Right lobe of liver (tissue), 6 donors: ENCODE measurements at regions not wholly inside any gene's neighbourhood (a gene's known extent, or its start where the extent isn't known, plus 50 kb on each side); places are given as distances from the start of the nearest gene placed in this dataset.
"Not testable (repeated sequence)": the region's sequence is repeated elsewhere in the genome, so short reads cannot be mapped to it uniquely, and the experiment has no call there.

Experiments
- ATAC-seq, 4 donors: fragments of 200-7000 bp; cut with Tn5 transposase; one replicate each; pipeline ENCODE4 v1.9.1; 2020; ENCODE audit warnings: mild to moderate bottlenecking in 4 of 4, moderate library complexity in 4 of 4
- DNase-seq, 3 donors: peaks; one replicate each; pipeline ENCODE4 v3.0.0-alpha.2; 2020
- H3K27ac ChIP-seq, 3 donors: fragments of 200-600 bp; one replicate each; pipeline ENCODE4 v1.8.0; 2022
- H3K27me3 ChIP-seq, 2 donors: fragments of 200-600 bp; one replicate each; pipeline ENCODE4 v1.8.0; 2022
- H3K36me3 ChIP-seq, 4 donors: fragments of 200-600 bp; sonication (generic) in 1 of 4; one replicate each; pipeline versions ENCODE4 v1.5.1 to v1.8.0; 2017 to 2022; ENCODE audit warnings: control low read depth in 1 of 4
- H3K4me1 ChIP-seq, 4 donors: fragments of 200-600 bp; sonication (generic) in 1 of 4; one replicate each; pipeline versions ENCODE4 v1.5.1 to v1.8.0; 2017 to 2022; ENCODE audit warnings: control low read depth in 1 of 4
- H3K4me3 ChIP-seq, 3 donors: fragments of 200-600 bp; one replicate each; pipeline ENCODE4 v1.8.0; 2022
- H3K9me3 ChIP-seq, 4 donors: fragments of 200-600 bp; sonication (generic) in 1 of 4; one replicate each; pipeline versions ENCODE4 v1.5.1 to v1.8.0; 2017 to 2022; ENCODE audit warnings: control low read depth in 1 of 4
- CTCF ChIP-seq, 4 donors: fragments of 200-600 bp in 3 of 4; fragments of 450-650 bp in 1 of 4; IDR thresholded peaks; one replicate each; pipeline versions ENCODE4 v1.5.1 to v1.8.0; 2016 to 2022; ENCODE audit warnings: antibody characterized with exemption in 4 of 4, mild to moderate bottlenecking in 2 of 4
- POLR2A ChIP-seq: fragments of 450-650 bp; IDR thresholded peaks from one replicate; pipeline ENCODE4 v1.6.1; 2017; ENCODE audit warnings: antibody characterized with exemption, mild to moderate bottlenecking
- WGBS: methylation state at CpG from one replicate; pipeline ENCODE4 v1.1.6; 2018; ENCODE audit warnings: low coverage, low lambda C conversion rate; ENCODE audit not compliant: insufficient coverage; ENCODE audit errors: missing lambda C conversion rate; 5-methylcytosine and 5-hydroxymethylcytosine counted together
- intact Hi-C, 2 donors: fragments of 100-400 bp; cut with DNase I; formaldehyde crosslinking; loops; one replicate each; pipeline versions ENCODE4 v1.11.2 to v1.14.1; 2022
- donor health status: DM: no; HTN: yes; CAD: no.
- donor health status: DM: no; HTN: no; CAD: no.
- donor health status: DM: no; HTN: no; CAD: no.
- donor health status: DM: no; HTN: yes; CAD: no.
- donor health status: DM: no; HTN: yes; CAD: no.

- H3K27ac ChIP-seq, result no peak overlapping the region
- DNase-seq, result no peak
- H3K4me1 ChIP-seq, result no peaks in the 10 kb centered on the region
- TF ChIP-seq POLR2A, result no peak
- no peak for TF ChIP-seq CTCF (IDR thresholded peaks at IDR 0.05)
- 66% methylated on average over 4 of the region's 4 CpGs for WGBS
- no peak for ATAC-seq
- no peaks in the 10 kb centered on the region for H3K9me3 ChIP-seq
- no peaks in the 10 kb centered on the region for H3K36me3 ChIP-seq
- H3K4me3 ChIP-seq, result no peak overlapping the region
- intact Hi-C loops, result no loop called here
- H3K27me3 ChIP-seq, result no peaks in the 10 kb centered on the region
Measured at GRCh38 chr1:30219675-30220074, 503.7 kb downstream of the MATN1 start.

GRCh38 chr1:30218438-30218837 lies 504.9 kb downstream of the MATN1 start:
- Histone ChIP-seq H3K4me1 (no peaks in the 10 kb centered on the region), H3K36me3 (no peaks in the 10 kb centered on the region), H3K9me3 (no peaks in the 10 kb centered on the region), H3K27ac (no peak overlapping the region), H3K4me3 (no peak overlapping the region), H3K27me3 (no peaks in the 10 kb centered on the region)
- ATAC-seq (no peak), DNase-seq (no peak)
- 43% methylated on average over 2 of the region's 2 CpGs for WGBS
- TF ChIP-seq POLR2A, result no peak
- no peak for TF ChIP-seq CTCF (IDR thresholded peaks at IDR 0.05)
- intact Hi-C loops, result no loop called here

- ATAC-seq (no peak), DNase-seq (no peak)
- Histone ChIP-seq H3K4me3 (no peak overlapping the region), H3K27ac (no peak overlapping the region), H3K4me1 (no peaks in the 10 kb centered on the region), H3K27me3 (no peaks in the 10 kb centered on the region), H3K9me3 (no peaks in the 10 kb centered on the region), H3K36me3 (no peaks in the 10 kb centered on the region)
- TF ChIP-seq CTCF (IDR thresholded peaks at IDR 0.05) (no peak), POLR2A (no peak)
- 79% methylated on average over 5 of the region's 7 CpGs for WGBS
- intact Hi-C loops, result no loop called here
Measured at GRCh38 chr1:30216602-30217001, 506.8 kb downstream of the MATN1 start.

GRCh38 chr1:30213936-30214335 lies 509.4 kb downstream of the MATN1 start:
- H3K4me3 ChIP-seq, result no peak overlapping the region
- no peak overlapping the region for H3K27ac ChIP-seq
- no peaks in the 10 kb centered on the region for H3K4me1 ChIP-seq
- no peak for DNase-seq
- TF ChIP-seq POLR2A, result no peak
- no peak for TF ChIP-seq CTCF (IDR thresholded peaks at IDR 0.05)
- no peaks in the 10 kb centered on the region for H3K9me3 ChIP-seq
- intact Hi-C loops, result no loop called here
- ATAC-seq, result no peak
- WGBS, result 25% methylated on average over 1 of the region's 7 CpGs
- no peaks in the 10 kb centered on the region for H3K36me3 ChIP-seq
- no peaks in the 10 kb centered on the region for H3K27me3 ChIP-seq

DNA sequence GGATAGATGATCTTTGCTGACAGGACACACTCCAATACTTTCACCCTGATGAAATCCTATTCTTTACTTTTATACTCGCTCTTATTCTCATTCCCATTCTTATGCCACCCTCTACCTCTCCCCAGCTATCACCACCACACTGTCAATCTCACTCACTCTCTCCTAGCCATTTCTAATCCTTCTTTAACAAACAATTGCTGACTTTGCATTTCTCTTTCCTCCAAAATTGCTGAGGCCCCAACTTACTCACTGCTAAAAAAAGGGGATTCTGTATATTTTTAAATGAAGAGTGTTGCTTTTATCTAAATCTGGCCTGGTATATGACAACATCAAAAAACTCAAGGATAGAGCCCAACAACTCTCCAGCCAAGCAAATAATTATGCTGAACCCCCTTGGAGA lies 515.4 kb downstream of the MATN1 start:
- H3K27ac ChIP-seq, result not testable (repeated sequence)
- 45% methylated on average over 1 of the region's 1 CpG for WGBS

DNA sequence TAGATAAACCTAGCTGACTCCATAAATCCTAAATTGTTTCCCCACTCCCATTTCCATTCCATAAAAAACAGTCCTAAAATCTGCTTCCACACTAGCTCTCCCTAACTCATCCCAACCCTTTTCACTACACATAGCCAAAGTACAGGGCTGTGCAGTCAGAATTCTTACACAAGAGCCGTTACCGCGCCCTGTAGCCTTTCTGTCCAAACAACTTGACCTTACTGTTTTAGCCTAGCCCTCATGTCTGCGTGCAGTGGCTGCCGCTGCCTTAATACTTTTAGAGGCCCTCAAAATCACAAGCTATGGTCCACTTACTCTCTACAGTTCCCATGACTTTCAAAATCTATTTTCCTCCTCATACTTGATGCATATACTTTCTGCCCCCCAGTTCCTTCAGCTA lies 516.8 kb downstream of the MATN1 start:
- H3K9me3 ChIP-seq, H3K27me3 ChIP-seq, DNase-seq, intact Hi-C loops, H3K27ac ChIP-seq, ATAC-seq, H3K36me3 ChIP-seq, H3K4me3 ChIP-seq, H3K4me1 ChIP-seq: not testable (repeated sequence)
- WGBS, result 76% methylated on average over 5 of the region's 5 CpGs

More for the DNA sequence above, 515.4 kb downstream of the MATN1 start:
- H3K4me1 ChIP-seq, H3K4me3 ChIP-seq, H3K27me3 ChIP-seq, ATAC-seq, DNase-seq, H3K9me3 ChIP-seq, intact Hi-C loops, H3K36me3 ChIP-seq: not testable (repeated sequence)

- DNase-seq, H3K4me3 ChIP-seq, H3K4me1 ChIP-seq, intact Hi-C loops, H3K9me3 ChIP-seq, H3K27ac ChIP-seq, H3K36me3 ChIP-seq, H3K27me3 ChIP-seq, ATAC-seq: not testable (repeated sequence)
- WGBS, result 32% methylated on average over 5 of the region's 5 CpGs
Measured at GRCh38 chr1:30204916-30205315, 518.5 kb downstream of the MATN1 start.
